ENCODE measurements at regions not wholly inside any gene's neighbourhood (a gene's known extent, or its start where the extent isn't known, plus 50 kb on each side); places are given as distances from the start of the nearest gene placed in this dataset.

DNA sequence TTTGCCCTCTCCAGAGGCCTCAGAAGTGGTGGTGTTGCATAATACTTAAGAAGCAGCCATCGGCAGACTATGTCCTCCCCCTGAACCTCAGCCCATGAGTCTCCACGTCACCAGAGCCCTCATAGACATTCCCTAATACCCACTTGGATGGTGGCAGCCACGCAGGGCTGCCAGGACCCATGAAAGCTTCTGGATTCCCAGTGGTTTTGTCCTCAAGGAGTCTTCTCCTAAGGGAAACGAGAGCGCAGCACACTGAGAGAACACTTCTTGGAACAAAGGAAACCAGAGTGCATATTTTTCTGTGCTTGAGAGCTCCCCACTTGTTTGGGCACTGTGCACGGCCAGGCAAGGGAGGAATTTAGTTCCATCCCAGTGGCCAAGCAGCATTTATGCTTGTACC is 204.1 kb upstream of the DMD start:
- no peak for TF ChIP-seq FOSL2 (IDR thresholded peaks at IDR 0.05; ENCODE audit: borderline replicate concordance, low read depth)
- no peak for TF ChIP-seq GABPA (IDR thresholded peaks at IDR 0.05; ENCODE audit: low read depth)
- no peak for TF ChIP-seq CTCF (IDR thresholded peaks at IDR 0.05)
- TF ChIP-seq FOXM1 (IDR thresholded peaks at IDR 0.05; ENCODE audit: low read depth): no peak
- TF ChIP-seq NRF1 (IDR thresholded peaks at IDR 0.05; ENCODE audit: low read depth, low read length): no peak
- TF ChIP-seq TAF1 (IDR thresholded peaks at IDR 0.05; ENCODE audit: borderline replicate concordance, low read depth, low read length): no peak
- TF ChIP-seq, protein P1, sequence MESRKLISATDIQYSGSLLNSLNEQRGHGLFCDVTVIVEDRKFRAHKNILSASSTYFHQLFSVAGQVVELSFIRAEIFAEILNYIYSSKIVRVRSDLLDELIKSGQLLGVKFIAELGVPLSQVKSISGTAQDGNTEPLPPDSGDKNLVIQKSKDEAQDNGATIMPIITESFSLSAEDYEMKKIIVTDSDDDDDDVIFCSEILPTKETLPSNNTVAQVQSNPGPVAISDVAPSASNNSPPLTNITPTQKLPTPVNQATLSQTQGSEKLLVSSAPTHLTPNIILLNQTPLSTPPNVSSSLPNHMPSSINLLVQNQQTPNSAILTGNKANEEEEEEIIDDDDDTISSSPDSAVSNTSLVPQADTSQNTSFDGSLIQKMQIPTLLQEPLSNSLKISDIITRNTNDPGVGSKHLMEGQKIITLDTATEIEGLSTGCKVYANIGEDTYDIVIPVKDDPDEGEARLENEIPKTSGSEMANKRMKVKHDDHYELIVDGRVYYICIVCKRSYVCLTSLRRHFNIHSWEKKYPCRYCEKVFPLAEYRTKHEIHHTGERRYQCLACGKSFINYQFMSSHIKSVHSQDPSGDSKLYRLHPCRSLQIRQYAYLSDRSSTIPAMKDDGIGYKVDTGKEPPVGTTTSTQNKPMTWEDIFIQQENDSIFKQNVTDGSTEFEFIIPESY (IDR thresholded peaks at IDR 0.05; ENCODE audit: borderline replicate concordance, low read depth): no peak
- no peak for TF ChIP-seq TCF12 (IDR thresholded peaks at IDR 0.05)
- no peak for TF ChIP-seq EZH2phosphoT487 (IDR thresholded peaks at IDR 0.05; ENCODE audit: borderline replicate concordance, low read depth)
- no peak for TF ChIP-seq POLR2AphosphoS5 (IDR thresholded peaks at IDR 0.05; ENCODE audit: low read depth, low read length)

Measured in SK-N-SH (cell line).